Myocyte (in vitro differentiated cells): ENCODE measurements at regions not wholly inside any gene's neighbourhood (a gene's known extent, or its start where the extent isn't known, plus 50 kb on each side); places are given as distances from the start of the nearest gene placed in this dataset.
"Not testable (repeated sequence)": the region's sequence is repeated elsewhere in the genome, so short reads cannot be mapped to it uniquely, and the experiment has no call there.

Experiments
- DNase-seq: peaks from one replicate; pipeline ENCODE4 v3.0.0-alpha.2; 2012; ENCODE audit warnings: low read depth

GRCh38 chr11:80722629-80723028 lies 1281.8 kb upstream of the TENM4 start:
- no peak for DNase-seq

DNA sequence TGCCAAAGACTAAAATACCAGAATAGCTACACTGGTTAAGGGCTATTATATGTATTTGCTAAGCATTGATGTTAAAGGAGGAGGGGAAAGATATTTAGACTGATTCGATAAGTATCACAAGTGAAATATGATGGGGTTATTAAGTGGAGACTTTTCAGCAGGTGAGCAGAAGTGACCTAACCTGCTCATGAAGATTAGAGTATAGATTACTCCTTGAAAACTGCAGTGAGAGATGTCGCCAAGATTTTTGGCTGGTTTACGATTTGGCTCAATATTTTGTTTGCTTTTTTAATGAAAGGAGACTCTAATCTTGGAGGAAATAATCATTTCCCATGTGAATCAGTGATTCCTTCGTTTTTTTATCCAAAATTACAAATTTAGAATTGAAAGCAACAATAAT lies 1279.5 kb upstream of the TENM4 start:
- DNase-seq = no peak

DNA sequence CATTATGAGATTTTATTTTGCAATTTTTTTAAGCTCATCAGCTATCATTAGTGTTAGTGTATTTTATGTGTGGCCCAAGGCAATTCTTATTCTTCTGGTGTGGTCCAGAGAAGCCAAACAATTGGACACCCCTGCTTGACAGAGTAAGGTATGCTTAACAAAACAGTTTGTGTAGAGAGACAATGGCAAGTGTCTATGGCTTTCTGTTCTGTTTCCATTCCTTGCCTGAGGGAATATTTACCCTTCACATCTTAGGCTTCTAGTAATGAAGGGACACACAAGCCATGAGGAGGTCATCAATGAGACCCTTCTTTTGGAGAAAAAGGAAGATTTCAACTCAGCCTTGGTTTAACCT lies 1278.4 kb upstream of the TENM4 start:
- no peak for DNase-seq

GRCh38 chr11:80718611-80719291 lies 1277.9 kb upstream of the TENM4 start:
- DNase-seq = no peak

DNA sequence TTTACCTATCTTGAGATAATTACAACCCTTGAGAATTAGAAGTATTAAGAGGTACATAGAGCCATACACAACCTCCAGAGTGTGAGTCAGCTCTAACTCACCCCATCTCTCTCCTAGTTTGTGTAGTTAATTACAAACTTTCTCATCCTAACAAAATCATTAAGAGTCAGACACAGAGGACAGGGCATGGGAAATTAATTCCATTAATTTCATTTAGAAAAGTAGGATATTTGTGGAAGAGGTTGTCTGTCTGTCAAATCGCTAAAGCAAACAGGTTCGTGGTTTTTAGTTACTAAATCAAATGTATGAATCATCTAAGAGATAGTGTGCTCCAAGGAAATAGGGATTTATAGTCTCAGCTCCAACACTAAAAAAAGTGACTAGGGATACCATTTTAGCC lies 1261.4 kb upstream of the TENM4 start:
- no peak for DNase-seq

DNA sequence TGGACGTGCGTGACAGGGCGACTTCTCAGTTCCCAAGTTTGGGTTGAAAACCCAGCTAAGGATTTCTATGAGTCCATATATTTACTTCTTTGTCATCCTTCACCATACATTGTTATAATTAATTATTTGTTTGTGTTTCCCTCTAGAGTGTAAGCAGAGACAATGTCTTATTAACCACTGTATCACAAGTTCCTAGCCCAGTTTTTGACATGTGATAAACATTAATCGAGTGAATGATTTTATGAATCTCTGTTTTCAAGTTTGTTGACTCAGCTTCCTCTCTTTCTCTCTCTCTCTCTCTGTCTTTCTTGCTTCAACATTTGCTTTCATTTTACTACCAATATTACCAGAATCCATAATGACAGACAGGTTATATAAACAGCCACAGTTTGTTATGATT lies 1259.6 kb upstream of the TENM4 start:
- no peak for DNase-seq

- not testable (repeated sequence) for DNase-seq
Measured at GRCh38 chr11:80699406-80700177, 1258.8 kb upstream of the TENM4 start.

DNA sequence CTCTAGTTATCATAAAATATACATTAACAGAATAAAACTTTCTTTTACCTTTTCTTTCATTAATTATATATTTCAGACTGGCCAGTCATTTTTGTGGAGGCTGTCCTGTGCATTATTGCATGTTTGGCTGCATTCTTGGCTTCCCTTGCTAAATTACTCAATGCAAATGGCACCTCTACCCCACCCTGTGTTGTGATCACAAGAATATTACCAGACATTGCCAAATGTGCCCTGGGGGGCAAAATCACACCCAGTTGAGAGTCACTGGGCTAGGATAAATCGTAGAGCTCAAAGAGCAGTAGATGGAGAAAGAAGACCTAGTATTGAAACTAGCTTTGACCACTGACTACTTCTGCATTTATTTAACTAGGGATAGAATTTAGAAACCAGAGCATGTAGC lies 1257.8 kb upstream of the TENM4 start:
- no peak for DNase-seq

DNA sequence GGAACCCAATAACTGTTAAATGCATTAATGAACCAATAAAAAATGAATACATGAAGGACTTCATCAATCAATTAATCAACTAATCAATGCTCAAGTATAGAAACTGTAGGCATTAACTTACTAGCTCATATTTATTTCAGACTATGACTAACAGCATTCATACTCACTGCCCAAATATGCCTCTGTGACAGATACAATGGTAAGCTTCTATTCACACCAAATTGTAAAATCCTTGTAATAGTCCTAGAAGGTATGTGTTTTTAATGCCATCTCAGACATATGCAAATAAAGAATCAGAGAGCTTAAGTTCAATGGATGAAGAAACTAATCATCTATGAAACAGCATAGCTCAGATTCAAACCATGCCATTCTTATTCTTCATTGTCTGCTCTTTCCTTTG lies 1253.6 kb upstream of the TENM4 start:
- no peak for DNase-seq

DNA sequence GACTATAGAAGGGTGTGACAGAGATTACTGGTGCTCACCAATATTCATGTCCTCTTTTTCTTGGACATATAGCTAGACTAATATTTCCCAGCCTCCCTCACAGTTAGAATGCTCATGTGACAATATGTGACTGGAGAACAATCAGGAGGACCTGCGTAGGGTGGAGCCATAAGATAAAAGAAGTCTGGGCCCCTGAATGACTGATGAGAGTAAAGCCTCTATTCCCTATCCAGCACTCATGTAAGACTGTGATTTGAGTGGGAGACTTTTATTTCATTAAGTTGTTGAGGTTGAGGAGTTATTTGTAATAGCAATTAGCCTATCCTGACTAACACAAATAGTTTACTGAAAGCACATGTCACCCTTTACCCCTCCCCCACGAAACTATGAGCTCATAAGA lies 1247.1 kb upstream of the TENM4 start:
- DNase-seq = no peak

DNA sequence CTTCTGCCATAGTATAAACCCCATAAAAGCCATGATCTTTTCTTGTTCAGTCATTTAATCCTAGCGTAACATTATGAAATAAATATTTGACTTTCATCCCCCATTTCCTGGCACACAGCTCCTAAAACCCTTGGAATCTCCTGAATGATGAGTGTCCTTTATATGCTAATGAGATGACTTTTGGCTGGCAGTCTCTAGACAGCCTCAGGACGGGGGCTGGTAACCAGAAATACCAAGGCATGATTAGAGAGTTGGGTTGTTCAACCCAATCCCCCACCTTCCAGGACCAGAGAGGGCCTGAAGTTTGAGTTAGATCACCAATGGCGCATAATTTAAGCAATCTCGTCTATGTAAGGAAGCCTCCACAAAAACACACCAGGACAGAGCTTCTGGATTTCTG lies 1246.1 kb upstream of the TENM4 start:
- DNase-seq = no peak

DNA sequence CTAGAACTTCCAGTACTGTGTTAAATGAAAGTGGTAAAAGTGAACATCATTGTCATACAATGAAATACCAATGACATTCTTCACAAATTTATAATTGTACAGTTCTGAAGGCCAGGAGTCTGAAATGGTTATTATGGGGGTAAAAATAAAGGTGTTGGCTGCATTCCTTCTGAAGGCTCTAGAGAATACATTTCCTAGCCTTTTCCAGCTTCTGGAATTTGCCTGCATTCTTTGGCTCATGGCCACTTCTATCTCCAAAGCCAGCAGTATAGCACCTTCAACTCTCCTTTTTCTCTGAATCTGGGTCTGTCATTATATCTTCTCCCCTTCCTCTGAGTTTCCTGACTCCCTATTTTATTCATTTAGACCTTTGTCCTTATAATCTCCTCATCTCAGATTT lies 1232.7 kb upstream of the TENM4 start:
- DNase-seq = no peak

GRCh38 chr11:80669620-80670019 lies 1228.8 kb upstream of the TENM4 start:
- DNase-seq = no peak

GRCh38 chr11:80668039-80668438 lies 1227.2 kb upstream of the TENM4 start:
- no peak for DNase-seq

DNA sequence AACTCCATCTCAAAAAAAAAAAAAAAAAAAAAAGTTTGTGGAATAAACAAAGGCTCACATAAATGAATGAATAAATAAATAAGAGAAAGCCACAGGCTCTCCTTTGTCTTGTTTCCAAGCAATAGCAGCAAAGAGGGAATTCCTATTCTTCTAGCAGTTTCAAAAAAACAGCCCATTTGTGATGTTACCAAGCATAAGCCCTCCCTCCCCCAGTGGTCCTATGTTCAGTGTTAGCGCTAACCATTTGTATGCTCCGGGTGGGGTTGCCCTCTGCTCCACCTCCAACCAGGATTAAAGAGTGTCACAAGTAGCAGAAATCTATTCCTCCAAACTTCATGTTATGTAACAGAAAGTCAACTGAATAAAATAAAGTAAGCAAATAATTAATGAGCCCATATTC lies 1215.0 kb upstream of the TENM4 start:
- no peak for DNase-seq

- no peak for DNase-seq
Measured at GRCh38 chr11:80650966-80651365, 1210.1 kb upstream of the TENM4 start.

DNA sequence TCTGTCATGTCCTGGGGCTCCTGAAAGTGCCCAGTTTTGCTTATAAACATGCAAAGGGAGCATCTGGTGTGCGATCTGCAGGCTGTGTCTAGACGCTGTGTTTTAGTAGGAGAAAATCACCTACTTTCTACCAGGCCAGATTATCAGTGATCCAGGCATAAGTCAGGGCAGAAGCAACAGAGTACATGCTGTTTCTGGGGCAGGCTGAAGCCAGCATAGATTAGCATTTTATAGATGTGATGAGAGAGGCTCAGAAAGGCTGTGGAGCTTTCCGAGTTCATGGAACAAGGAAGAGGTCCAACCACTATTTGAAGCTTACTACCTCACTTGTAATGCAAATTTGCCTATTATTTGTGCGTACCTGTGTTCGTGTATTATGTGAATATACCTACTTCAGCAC lies 1208.4 kb upstream of the TENM4 start:
- no peak for DNase-seq

DNA sequence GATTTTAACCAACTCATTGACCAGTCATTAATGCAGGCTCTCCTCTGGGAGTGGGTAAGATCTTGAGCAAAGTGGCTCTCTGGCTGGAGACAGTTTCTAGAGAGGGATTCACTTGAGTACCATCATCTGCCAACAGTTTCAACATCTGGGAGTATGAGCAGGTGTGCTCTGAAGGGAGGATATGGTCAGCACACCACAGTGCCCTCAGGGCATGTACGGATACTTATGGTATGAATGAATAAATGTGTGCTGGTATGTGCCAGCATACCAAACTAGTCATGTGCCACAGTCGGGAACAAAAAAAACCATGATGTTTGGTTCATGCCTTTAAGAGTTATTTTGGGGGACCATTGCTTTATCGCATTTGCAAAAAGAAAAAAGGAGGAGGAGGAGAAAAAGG lies 1197.5 kb upstream of the TENM4 start:
- DNase-seq = no peak

DNA sequence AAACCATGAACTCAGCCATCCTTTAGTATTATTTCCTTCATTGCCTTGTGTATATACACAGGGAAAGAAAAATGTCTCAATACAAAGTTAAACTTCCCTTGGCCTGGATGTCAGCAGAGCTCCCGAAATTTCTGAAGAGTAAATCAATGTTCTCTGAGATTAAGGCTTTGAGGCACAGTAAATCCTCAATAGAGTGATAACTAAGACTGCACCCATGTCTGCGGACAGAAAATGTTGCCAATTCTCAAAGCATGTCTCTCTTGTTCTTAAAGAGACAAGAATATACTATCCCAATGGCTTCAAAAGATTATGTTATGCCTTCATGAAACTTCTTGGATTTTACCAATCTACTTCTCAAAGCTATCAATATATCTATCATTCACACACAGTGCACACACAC lies 1196.7 kb upstream of the TENM4 start:
- no peak for DNase-seq

DNA sequence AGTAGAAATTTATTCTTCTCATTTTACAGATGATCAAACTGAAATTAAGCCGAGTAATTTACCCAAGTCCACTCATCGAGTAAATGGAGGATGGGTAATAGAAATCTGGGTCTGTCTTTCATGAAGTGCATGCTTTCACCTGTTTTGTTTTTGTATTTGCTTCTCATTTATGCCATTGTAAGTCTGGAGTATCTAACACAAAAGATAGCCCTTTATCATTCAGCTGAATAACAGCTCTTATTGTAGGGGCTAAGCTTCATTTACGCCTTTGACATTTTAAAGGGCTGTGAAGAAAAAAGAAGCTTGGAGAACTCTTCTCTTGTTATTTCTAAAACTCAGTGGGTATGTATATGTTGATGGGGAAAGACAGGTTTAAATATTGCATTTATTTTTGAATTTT lies 1196.2 kb upstream of the TENM4 start:
- DNase-seq = no peak

DNA sequence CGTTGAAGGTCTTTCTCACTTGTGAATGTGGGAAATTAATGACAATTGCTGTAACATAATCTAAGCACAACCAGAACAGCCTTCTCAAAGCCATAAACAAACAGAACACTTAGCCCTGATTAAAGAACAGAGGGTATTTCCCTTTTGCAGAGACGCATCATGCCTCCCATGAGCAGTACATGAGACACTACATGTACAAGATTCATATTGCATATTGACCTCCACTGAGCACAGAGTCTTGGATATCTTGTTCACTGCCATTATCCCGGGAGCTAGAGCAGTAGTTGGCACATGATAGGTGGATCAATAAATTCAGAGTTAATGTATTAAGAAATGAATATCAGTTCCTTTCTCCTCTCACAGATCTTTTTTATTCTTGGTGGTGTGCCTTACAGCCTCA lies 1194.3 kb upstream of the TENM4 start:
- DNase-seq = no peak

- DNase-seq = no peak
Measured at GRCh38 chr11:80632691-80633090, 1191.9 kb upstream of the TENM4 start.

DNA sequence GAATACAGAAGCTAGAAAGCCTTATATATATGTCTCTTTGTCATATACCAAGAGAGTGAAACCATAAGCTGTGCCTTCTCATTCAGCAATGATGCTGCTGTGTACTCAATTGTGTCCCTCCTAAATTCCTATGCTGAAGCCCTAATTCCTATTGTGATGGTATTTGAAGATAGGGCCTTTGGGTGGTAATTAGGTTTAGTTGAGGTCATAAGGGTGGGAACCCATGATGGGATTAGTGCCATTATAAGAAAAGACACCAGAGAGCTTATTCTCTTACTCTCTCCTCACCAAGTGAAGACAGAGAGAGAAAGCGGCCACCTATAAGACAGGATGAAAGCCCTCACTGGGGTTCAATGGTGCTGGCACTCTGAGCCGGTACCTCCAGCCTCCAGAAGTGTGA lies 1191.3 kb upstream of the TENM4 start:
- DNase-seq = no peak
